Activated naive CD8-positive, alpha-beta T cell treated with anti-CD3 and anti-CD28 coated beads, Interleukin-2, amount 50 U/mL, for 24 hours (primary cell): ENCODE measurements at regions not wholly inside any gene's neighbourhood (a gene's known extent, or its start where the extent isn't known, plus 50 kb on each side); places are given as distances from the start of the nearest gene placed in this dataset.

Source experiments
- ATAC-seq: fragments of 150-1000 bp; cut with Tn5 transposase; one replicate; pipeline ENCODE4 v1.10.0; 2021
- DNase-seq: peaks from one replicate; pipeline ENCODE4 v3.0.0; 2021
- H3K27ac Mint-ChIP-seq: one replicate; pipeline ENCODE4 v1.8.0; 2021; ENCODE audit warnings: mild to moderate bottlenecking, mixed read lengths
- H3K27me3 Mint-ChIP-seq: one replicate; pipeline ENCODE4 v1.8.0; 2021; ENCODE audit warnings: mixed read lengths
- H3K36me3 Mint-ChIP-seq: one replicate; pipeline ENCODE4 v1.8.0; 2021; ENCODE audit warnings: low read depth, mixed read lengths
- H3K4me1 Mint-ChIP-seq: one replicate; pipeline ENCODE4 v1.8.0; 2021; ENCODE audit warnings: mixed read lengths
- H3K4me3 Mint-ChIP-seq: one replicate; pipeline ENCODE4 v1.8.0; 2021; ENCODE audit warnings: mild to moderate bottlenecking, moderate library complexity, mixed read lengths
- H3K9me3 Mint-ChIP-seq: one replicate; pipeline ENCODE4 v1.8.0; 2021; ENCODE audit warnings: mixed read lengths

- no peak for DNase-seq
- Mint-ChIP-seq H3K27ac (no peak overlapping the region), H3K4me1 (peaks cover 51% of the 10 kb centered on the region), H3K36me3 (no peaks in the 10 kb centered on the region), H3K9me3 (no peaks in the 10 kb centered on the region), H3K27me3 (peaks cover 3% of the 10 kb centered on the region), H3K4me3 (no peak overlapping the region)
- no peak for ATAC-seq
Measured at GRCh38 chr10:43806831-43807640, 158.4 kb upstream of the ZNF32 start.

GRCh38 chr10:43803791-43804190, 155.1 kb upstream of the ZNF32 start:
- Mint-ChIP-seq H3K27me3 (peaks cover 10% of the 10 kb centered on the region), H3K27ac (no peak overlapping the region), H3K36me3 (no peaks in the 10 kb centered on the region), H3K9me3 (no peaks in the 10 kb centered on the region), H3K4me1 (peaks cover 26% of the 10 kb centered on the region), H3K4me3 (no peak overlapping the region)
- no peak for DNase-seq
- ATAC-seq = no peak

- Mint-ChIP-seq H3K4me1 (peaks cover 21% of the 10 kb centered on the region), H3K27me3 (peaks cover 10% of the 10 kb centered on the region)
Measured at GRCh38 chr10:43802988-43803696, 154.5 kb upstream of the ZNF32 start.

GRCh38 chr10:43801626-43802025, 152.9 kb upstream of the ZNF32 start:
- H3K36me3 Mint-ChIP-seq = no peaks in the 10 kb centered on the region
- H3K9me3 Mint-ChIP-seq = no peaks in the 10 kb centered on the region
- ATAC-seq (no peak), DNase-seq (no peak)
- H3K4me1 Mint-ChIP-seq = peaks cover 7% of the 10 kb centered on the region
- no peak overlapping the region for H3K4me3 Mint-ChIP-seq
- peaks cover 12% of the 10 kb centered on the region for H3K27me3 Mint-ChIP-seq
- no peak overlapping the region for H3K27ac Mint-ChIP-seq

More at GRCh38 chr10:43802988-43803696, 154.5 kb upstream of the ZNF32 start:
- Mint-ChIP-seq H3K9me3 (no peaks in the 10 kb centered on the region), H3K36me3 (no peaks in the 10 kb centered on the region), H3K27ac (no peak overlapping the region), H3K4me3 (no peak overlapping the region)
- no peak for ATAC-seq
- no peak for DNase-seq

- Mint-ChIP-seq H3K27me3 (peaks cover 13% of the 10 kb centered on the region), H3K9me3 (no peaks in the 10 kb centered on the region), H3K4me3 (no peak overlapping the region), H3K27ac (peak overlapping the region; percentile 4), H3K4me1 (peaks cover 7% of the 10 kb centered on the region), H3K36me3 (no peaks in the 10 kb centered on the region)
- ATAC-seq (no peak), DNase-seq (no peak)
Measured at GRCh38 chr10:43801140-43801539, 152.5 kb upstream of the ZNF32 start.

GRCh38 chr10:43796781-43797180, 148.1 kb upstream of the ZNF32 start:
- H3K9me3 Mint-ChIP-seq = no peaks in the 10 kb centered on the region
- DNase-seq = no peak
- no peak overlapping the region for H3K27ac Mint-ChIP-seq
- no peaks in the 10 kb centered on the region for H3K36me3 Mint-ChIP-seq
- peaks cover 5% of the 10 kb centered on the region for H3K4me1 Mint-ChIP-seq
- H3K4me3 Mint-ChIP-seq = no peak overlapping the region
- ATAC-seq = no peak
- H3K27me3 Mint-ChIP-seq = peaks cover 10% of the 10 kb centered on the region

- Mint-ChIP-seq H3K4me3 (no peak overlapping the region), H3K9me3 (no peaks in the 10 kb centered on the region), H3K27me3 (peaks cover 10% of the 10 kb centered on the region), H3K4me1 (no peaks in the 10 kb centered on the region), H3K36me3 (no peaks in the 10 kb centered on the region), H3K27ac (no peak overlapping the region)
- ATAC-seq (no peak), DNase-seq (no peak)
Measured at GRCh38 chr10:43795639-43796038, 147.0 kb upstream of the ZNF32 start.

- no peak for DNase-seq
- H3K36me3 Mint-ChIP-seq = no peaks in the 10 kb centered on the region
- no peak for ATAC-seq
- H3K4me1 Mint-ChIP-seq = no peaks in the 10 kb centered on the region
- no peak overlapping the region for H3K4me3 Mint-ChIP-seq
- no peaks in the 10 kb centered on the region for H3K9me3 Mint-ChIP-seq
- H3K27ac Mint-ChIP-seq = no peak overlapping the region
- H3K27me3 Mint-ChIP-seq = peaks cover 10% of the 10 kb centered on the region
Measured at GRCh38 chr10:43795093-43795492, 146.4 kb upstream of the ZNF32 start.

GRCh38 chr10:43794181-43794815, 145.6 kb upstream of the ZNF32 start:
- peaks cover 8% of the 10 kb centered on the region for H3K27me3 Mint-ChIP-seq
- no peak overlapping the region for H3K4me3 Mint-ChIP-seq
- no peaks in the 10 kb centered on the region for H3K36me3 Mint-ChIP-seq
- H3K9me3 Mint-ChIP-seq = no peaks in the 10 kb centered on the region
- H3K27ac Mint-ChIP-seq = no peak overlapping the region
- ATAC-seq = no peak
- no peak for DNase-seq
- peaks cover 3% of the 10 kb centered on the region for H3K4me1 Mint-ChIP-seq

GRCh38 chr10:43793704-43794103, 145.0 kb upstream of the ZNF32 start:
- H3K4me1 Mint-ChIP-seq = peaks cover 3% of the 10 kb centered on the region
- no peak for DNase-seq
- peaks cover 3% of the 10 kb centered on the region for H3K27me3 Mint-ChIP-seq
- H3K36me3 Mint-ChIP-seq = no peaks in the 10 kb centered on the region
- no peak overlapping the region for H3K4me3 Mint-ChIP-seq
- ATAC-seq = no peak
- no peak overlapping the region for H3K27ac Mint-ChIP-seq
- no peaks in the 10 kb centered on the region for H3K9me3 Mint-ChIP-seq

GRCh38 chr10:43790147-43790546, 141.5 kb upstream of the ZNF32 start:
- Mint-ChIP-seq H3K4me3 (no peak overlapping the region), H3K27ac (no peak overlapping the region), H3K9me3 (no peaks in the 10 kb centered on the region), H3K36me3 (no peaks in the 10 kb centered on the region), H3K27me3 (no peaks in the 10 kb centered on the region), H3K4me1 (peaks cover 3% of the 10 kb centered on the region)
- DNase-seq (no peak), ATAC-seq (no peak)

- DNase-seq = no peak
- no peak for ATAC-seq
- H3K27me3 Mint-ChIP-seq = no peaks in the 10 kb centered on the region
- H3K4me3 Mint-ChIP-seq = no peak overlapping the region
- peaks cover 34% of the 10 kb centered on the region for H3K4me1 Mint-ChIP-seq
- H3K36me3 Mint-ChIP-seq = no peaks in the 10 kb centered on the region
- H3K9me3 Mint-ChIP-seq = no peaks in the 10 kb centered on the region
- H3K27ac Mint-ChIP-seq = no peak overlapping the region
Measured at GRCh38 chr10:43785252-43785651, 136.6 kb upstream of the ZNF32 start.

- Mint-ChIP-seq H3K27ac (no peak overlapping the region), H3K27me3 (no peaks in the 10 kb centered on the region), H3K4me1 (peaks cover 40% of the 10 kb centered on the region), H3K9me3 (no peaks in the 10 kb centered on the region), H3K36me3 (no peaks in the 10 kb centered on the region), H3K4me3 (no peak overlapping the region)
- DNase-seq = no peak
- ATAC-seq = no peak
Measured at GRCh38 chr10:43782814-43783213, 134.1 kb upstream of the ZNF32 start.

- Mint-ChIP-seq H3K9me3 (no peaks in the 10 kb centered on the region), H3K27me3 (no peaks in the 10 kb centered on the region), H3K4me1 (peaks cover 40% of the 10 kb centered on the region), H3K27ac (peak overlapping the region; percentile 68), H3K4me3 (peak overlapping the region; percentile 30), H3K36me3 (no peaks in the 10 kb centered on the region)
- ATAC-seq = peak; percentile 97
- DNase-seq = peak; percentile 54
Measured at GRCh38 chr10:43781480-43782361, 133.0 kb upstream of the ZNF32 start.
